HEK293 (cell line): ENCODE measurements at regions not wholly inside any gene's neighbourhood (a gene's known extent, or its start where the extent isn't known, plus 50 kb on each side); places are given as distances from the start of the nearest gene placed in this dataset.

ENCODE experiments used
- CTCF ChIA-PET: fragments of 350-600 bp; formaldehyde crosslinking; extraction: SDS; loops from one replicate; lab custom pipeline; 2021; ENCODE audit warnings: antibody characterized with exemption; lab: Yijun Ruan, JAX
- POLR2A ChIA-PET: fragments of 300-600 bp; formaldehyde crosslinking; extraction: SDS; loops from one replicate; lab custom pipeline; 2020; ENCODE audit warnings: antibody characterized with exemption, inconsistent platforms; lab: Yijun Ruan, JAX
- H3K27ac ChIP-seq: fragments of 200-500 bp; sonication (Bioruptor generic); 2 replicates; pipeline ENCODE4 v1.5.1; 2014; ENCODE audit warnings: low read depth, low read length, control low read depth, inconsistent platforms; ENCODE audit errors: extremely low read depth
- H3K36me3 ChIP-seq, 2 experiments: fragments of 200-500 bp in 1 of 2; sonication (Bioruptor generic) in 1 of 2; 1 replicate in 1 of 2; 2 replicates in 1 of 2; pipeline ENCODE4 v1.5.1; 2014 to 2017; ENCODE audit warnings: inconsistent platforms in 2 of 2, low read length in 2 of 2; ENCODE audit not compliant: control insufficient read depth in 2 of 2, insufficient read depth in 1 of 2
- H3K4me1 ChIP-seq: fragments of 200-500 bp; sonication (Bioruptor generic); 2 replicates; pipeline ENCODE4 v1.5.1; 2014; ENCODE audit warnings: mild to moderate bottlenecking, low read length, inconsistent platforms; ENCODE audit not compliant: control insufficient read depth, insufficient read depth
- H3K4me3 ChIP-seq: 2 replicates; pipeline ENCODE4 v1.5.1; 2011; ENCODE audit warnings: low read depth, mild to moderate bottlenecking, control low read depth, low read length, moderate library complexity
- H3K9me3 ChIP-seq: fragments of 200-500 bp; sonication (Bioruptor generic); 2 replicates; pipeline ENCODE4 v1.5.1; 2014; ENCODE audit warnings: low read depth, low read length, inconsistent platforms; ENCODE audit not compliant: control insufficient read depth, insufficient read depth
- GLI4 ChIP-seq: fragments of 450-650 bp; formaldehyde crosslinking; IDR thresholded peaks from 2 replicates; pipeline ENCODE4 v1.5.1; 2016; ENCODE audit warnings: missing biosample characterization, missing genetic modification characterization
- GLIS2 ChIP-seq: fragments of 450-650 bp; formaldehyde crosslinking; IDR thresholded peaks from 2 replicates; pipeline ENCODE4 v1.5.1; 2016; ENCODE audit warnings: missing biosample characterization, missing genetic modification characterization
- HOXC10 ChIP-seq: sonication (generic); formaldehyde crosslinking; IDR thresholded peaks from 2 replicates; pipeline ENCODE4 v1.8.1; 2023; ENCODE audit warnings: mild to moderate bottlenecking, missing genetic modification reagents
- SP2 ChIP-seq: fragments of 450-650 bp; formaldehyde crosslinking; IDR thresholded peaks from 2 replicates; pipeline ENCODE4 v1.5.1; 2016; ENCODE audit warnings: missing biosample characterization, missing genetic modification characterization
- YY1 ChIP-seq: fragments of 450-650 bp; formaldehyde crosslinking; IDR thresholded peaks from 2 replicates; pipeline ENCODE4 v1.5.1; 2018; ENCODE audit warnings: missing biosample characterization, missing genetic modification characterization
- ZBTB17 ChIP-seq: fragments of 450-650 bp; formaldehyde crosslinking; IDR thresholded peaks from 2 replicates; pipeline ENCODE4 v1.5.1; 2016; ENCODE audit warnings: missing biosample characterization, missing genetic modification characterization
- ZBTB7A ChIP-seq: fragments of 450-650 bp; formaldehyde crosslinking; IDR thresholded peaks from 2 replicates; pipeline ENCODE4 v1.5.1; 2016; ENCODE audit warnings: low read depth, missing biosample characterization, missing genetic modification characterization
- ZNF274 ChIP-seq, 2 experiments: fragments of 200-500 bp in 1 of 2; fragments of 450-650 bp in 1 of 2; sonication (Bioruptor generic) in 1 of 2; formaldehyde crosslinking in 1 of 2; IDR thresholded peaks; 2 replicates each; pipeline versions ENCODE4 v1.5.1 to v1.6.1; 2014 to 2016; ENCODE audit warnings: borderline replicate concordance in 1 of 2, inconsistent platforms in 1 of 2, low read length in 1 of 2, missing biosample characterization in 1 of 2, missing genetic modification characterization in 1 of 2
- ZNF292 ChIP-seq: fragments of 450-650 bp; formaldehyde crosslinking; IDR thresholded peaks from 2 replicates; pipeline ENCODE4 v1.5.1; 2016; ENCODE audit warnings: low read depth, missing biosample characterization, missing genetic modification characterization, borderline replicate concordance
- ZNF311 ChIP-seq: fragments of 450-650 bp; formaldehyde crosslinking; IDR thresholded peaks from 2 replicates; pipeline ENCODE4 v1.5.1; 2017; ENCODE audit warnings: missing biosample characterization, missing genetic modification characterization, borderline replicate concordance
- ZNF324 ChIP-seq: fragments of 450-650 bp; formaldehyde crosslinking; IDR thresholded peaks from 2 replicates; pipeline ENCODE4 v1.5.1; 2016; ENCODE audit warnings: missing biosample characterization, missing genetic modification characterization
- ZNF416 ChIP-seq: fragments of 450-650 bp; formaldehyde crosslinking; IDR thresholded peaks from 2 replicates; pipeline ENCODE4 v1.5.1; 2016; ENCODE audit warnings: missing biosample characterization, missing genetic modification characterization
- ZNF561 ChIP-seq: fragments of 450-650 bp; IDR thresholded peaks from 2 replicates; pipeline ENCODE4 v1.5.1; 2018; ENCODE audit warnings: missing biosample characterization, missing genetic modification characterization, borderline replicate concordance
- ZNF626 ChIP-seq: fragments of 450-650 bp; sonication (Bioruptor Pico); formaldehyde crosslinking; IDR thresholded peaks from 2 replicates; pipeline ENCODE4 v1.5.1; 2018; ENCODE audit warnings: missing biosample characterization, missing genetic modification characterization, inconsistent platforms
- ZNF677 ChIP-seq: fragments of 450-650 bp; IDR thresholded peaks from 2 replicates; pipeline ENCODE4 v1.5.0; 2018; ENCODE audit warnings: missing biosample characterization, mild to moderate bottlenecking, missing genetic modification characterization, moderate library complexity
- ZNF76 ChIP-seq: fragments of 450-650 bp; formaldehyde crosslinking; IDR thresholded peaks from 2 replicates; pipeline ENCODE4; 2016; ENCODE audit warnings: low read depth, missing biosample characterization, missing genetic modification characterization, borderline replicate concordance
- ZNF792 ChIP-seq: fragments of 450-650 bp; formaldehyde crosslinking; IDR thresholded peaks from 2 replicates; pipeline ENCODE4 v1.5.1; 2016; ENCODE audit warnings: missing biosample characterization, missing genetic modification characterization
- TF ChIP-seq, protein P1 (sequence below): sonication (generic); formaldehyde crosslinking; IDR thresholded peaks from 2 replicates; pipeline ENCODE4 v1.8.1; 2022; ENCODE audit warnings: mild to moderate bottlenecking, moderate library complexity, missing genetic modification reagents
- TF ChIP-seq, protein P2 (sequence below): fragments of 450-650 bp; IDR thresholded peaks from 2 replicates; pipeline ENCODE4 v1.5.1; 2018; ENCODE audit warnings: missing biosample characterization, missing genetic modification characterization
- TF ChIP-seq, protein P3 (sequence below): fragments of 450-650 bp; formaldehyde crosslinking; IDR thresholded peaks from 2 replicates; pipeline ENCODE4 v1.5.1; 2016; ENCODE audit warnings: missing biosample characterization, missing genetic modification characterization, low read depth
- TF ChIP-seq, protein P4 (sequence below): fragments of 450-650 bp; formaldehyde crosslinking; IDR thresholded peaks from 2 replicates; pipeline ENCODE4 v1.5.1; 2016; ENCODE audit warnings: missing biosample characterization, missing genetic modification characterization
- TF ChIP-seq, protein P5 (sequence below): fragments of 450-650 bp; formaldehyde crosslinking; IDR thresholded peaks from 2 replicates; pipeline ENCODE4 v1.5.1; 2016; ENCODE audit warnings: missing biosample characterization, missing genetic modification characterization
- TF ChIP-seq, protein P6 (sequence below): fragments of 450-650 bp; formaldehyde crosslinking; IDR thresholded peaks from 2 replicates; pipeline ENCODE4 v1.5.1; 2016; ENCODE audit warnings: missing biosample characterization, missing genetic modification characterization
- TF ChIP-seq, protein P7 (sequence below): fragments of 450-650 bp; formaldehyde crosslinking; IDR thresholded peaks from 2 replicates; pipeline ENCODE4 v1.5.1; 2017; ENCODE audit warnings: missing biosample characterization, missing genetic modification characterization

DNA sequence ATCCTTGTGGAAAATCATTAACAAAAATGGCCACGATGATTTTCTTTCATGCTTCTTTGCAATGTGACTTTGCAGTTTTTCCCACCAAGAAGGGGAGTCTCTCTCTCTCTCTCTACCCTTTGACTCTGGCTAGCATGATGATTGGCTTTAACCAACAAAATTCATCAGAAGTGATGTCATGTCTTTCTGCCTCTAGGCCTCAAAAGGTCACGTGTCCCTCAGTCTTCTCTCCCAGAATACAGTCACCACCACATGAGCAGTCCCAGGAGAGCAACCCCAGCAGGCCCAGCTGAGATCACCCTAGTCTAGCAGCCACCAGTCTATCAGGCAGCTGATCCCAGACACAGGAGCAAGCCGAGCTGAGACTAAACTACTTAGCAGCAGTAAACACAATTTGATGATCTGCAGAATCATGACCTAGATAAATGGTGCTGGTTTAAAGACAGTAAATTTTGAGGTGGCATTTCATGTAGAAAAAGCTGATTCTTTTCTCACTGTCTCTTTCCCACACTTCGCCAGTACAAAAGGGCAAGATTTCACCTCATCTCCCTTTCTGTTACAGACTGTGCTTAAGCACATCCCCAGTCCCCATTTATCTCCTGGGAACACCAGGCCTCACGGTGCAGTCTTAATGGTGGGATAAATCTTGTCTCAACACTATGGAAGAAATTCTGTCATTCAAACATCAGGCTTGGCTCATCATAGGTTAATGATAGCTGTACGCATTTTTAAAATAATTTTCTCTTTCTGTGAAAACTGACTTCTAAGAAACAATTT, 132.7 kb downstream of the SCG2 start (continued):
- no peak for TF ChIP-seq ZNF292
- TF ChIP-seq ZNF626 (tag by site-specific recombination), result no peak
- TF ChIP-seq, protein P1, sequence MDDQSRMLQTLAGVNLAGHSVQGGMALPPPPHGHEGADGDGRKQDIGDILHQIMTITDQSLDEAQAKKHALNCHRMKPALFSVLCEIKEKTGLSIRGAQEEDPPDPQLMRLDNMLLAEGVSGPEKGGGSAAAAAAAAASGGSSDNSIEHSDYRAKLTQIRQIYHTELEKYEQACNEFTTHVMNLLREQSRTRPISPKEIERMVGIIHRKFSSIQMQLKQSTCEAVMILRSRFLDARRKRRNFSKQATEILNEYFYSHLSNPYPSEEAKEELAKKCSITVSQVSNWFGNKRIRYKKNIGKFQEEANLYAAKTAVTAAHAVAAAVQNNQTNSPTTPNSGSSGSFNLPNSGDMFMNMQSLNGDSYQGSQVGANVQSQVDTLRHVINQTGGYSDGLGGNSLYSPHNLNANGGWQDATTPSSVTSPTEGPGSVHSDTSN, result no peak
- TF ChIP-seq, protein P2, sequence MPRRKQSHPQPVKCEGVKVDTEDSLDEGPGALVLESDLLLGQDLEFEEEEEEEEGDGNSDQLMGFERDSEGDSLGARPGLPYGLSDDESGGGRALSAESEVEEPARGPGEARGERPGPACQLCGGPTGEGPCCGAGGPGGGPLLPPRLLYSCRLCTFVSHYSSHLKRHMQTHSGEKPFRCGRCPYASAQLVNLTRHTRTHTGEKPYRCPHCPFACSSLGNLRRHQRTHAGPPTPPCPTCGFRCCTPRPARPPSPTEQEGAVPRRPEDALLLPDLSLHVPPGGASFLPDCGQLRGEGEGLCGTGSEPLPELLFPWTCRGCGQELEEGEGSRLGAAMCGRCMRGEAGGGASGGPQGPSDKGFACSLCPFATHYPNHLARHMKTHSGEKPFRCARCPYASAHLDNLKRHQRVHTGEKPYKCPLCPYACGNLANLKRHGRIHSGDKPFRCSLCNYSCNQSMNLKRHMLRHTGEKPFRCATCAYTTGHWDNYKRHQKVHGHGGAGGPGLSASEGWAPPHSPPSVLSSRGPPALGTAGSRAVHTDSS (tag by site-specific recombination), result no peak
- TF ChIP-seq YY1 (tag by site-specific recombination), result no peak
- TF ChIP-seq, protein P3, sequence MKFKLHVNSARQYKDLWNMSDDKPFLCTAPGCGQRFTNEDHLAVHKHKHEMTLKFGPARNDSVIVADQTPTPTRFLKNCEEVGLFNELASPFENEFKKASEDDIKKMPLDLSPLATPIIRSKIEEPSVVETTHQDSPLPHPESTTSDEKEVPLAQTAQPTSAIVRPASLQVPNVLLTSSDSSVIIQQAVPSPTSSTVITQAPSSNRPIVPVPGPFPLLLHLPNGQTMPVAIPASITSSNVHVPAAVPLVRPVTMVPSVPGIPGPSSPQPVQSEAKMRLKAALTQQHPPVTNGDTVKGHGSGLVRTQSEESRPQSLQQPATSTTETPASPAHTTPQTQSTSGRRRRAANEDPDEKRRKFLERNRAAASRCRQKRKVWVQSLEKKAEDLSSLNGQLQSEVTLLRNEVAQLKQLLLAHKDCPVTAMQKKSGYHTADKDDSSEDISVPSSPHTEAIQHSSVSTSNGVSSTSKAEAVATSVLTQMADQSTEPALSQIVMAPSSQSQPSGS (tag by site-specific recombination), result 0 out of 2 replicates have a peak, but pooled peaks have one; percentile 35
- no peak for TF ChIP-seq HOXC10
- no peak for TF ChIP-seq ZNF311 (tag by site-specific recombination)
- TF ChIP-seq, protein P4, sequence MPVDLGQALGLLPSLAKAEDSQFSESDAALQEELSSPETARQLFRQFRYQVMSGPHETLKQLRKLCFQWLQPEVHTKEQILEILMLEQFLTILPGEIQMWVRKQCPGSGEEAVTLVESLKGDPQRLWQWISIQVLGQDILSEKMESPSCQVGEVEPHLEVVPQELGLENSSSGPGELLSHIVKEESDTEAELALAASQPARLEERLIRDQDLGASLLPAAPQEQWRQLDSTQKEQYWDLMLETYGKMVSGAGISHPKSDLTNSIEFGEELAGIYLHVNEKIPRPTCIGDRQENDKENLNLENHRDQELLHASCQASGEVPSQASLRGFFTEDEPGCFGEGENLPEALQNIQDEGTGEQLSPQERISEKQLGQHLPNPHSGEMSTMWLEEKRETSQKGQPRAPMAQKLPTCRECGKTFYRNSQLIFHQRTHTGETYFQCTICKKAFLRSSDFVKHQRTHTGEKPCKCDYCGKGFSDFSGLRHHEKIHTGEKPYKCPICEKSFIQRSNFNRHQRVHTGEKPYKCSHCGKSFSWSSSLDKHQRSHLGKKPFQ (tag by site-specific recombination), result no peak
- TF ChIP-seq ZBTB17 (tag by site-specific recombination), result 0 out of 2 replicates have a peak, but pooled peaks have one; percentile 37
- TF ChIP-seq ZNF677, result no peak
- TF ChIP-seq SP2 (tag by site-specific recombination), result peak; percentile 15; the same call in 1 of the 2 replicates
- peak; percentile 62; the same call in 1 of the 2 replicates for TF ChIP-seq ZNF324 (tag by site-specific recombination)

DNA sequence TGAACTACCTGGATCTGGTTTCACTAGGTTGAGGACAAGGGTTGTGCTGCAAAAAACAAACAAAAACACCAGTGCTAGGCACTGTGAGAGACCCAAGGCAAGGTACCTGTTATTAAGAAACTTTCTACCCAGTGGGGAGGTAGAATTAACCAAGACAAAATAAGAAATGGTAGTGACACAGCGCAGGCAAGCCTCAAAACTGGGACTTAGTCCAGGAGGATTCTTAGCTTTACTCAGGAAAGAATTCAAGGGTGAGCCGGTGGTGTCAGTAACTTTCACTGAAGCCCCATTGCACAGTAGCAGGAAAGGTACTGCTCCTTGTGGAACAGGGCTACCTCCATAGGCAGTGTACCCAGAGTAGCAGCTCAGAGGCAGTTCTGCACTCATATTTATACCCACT, 131.6 kb downstream of the SCG2 start:
- TF ChIP-seq ZNF274 (IDR thresholded peaks at IDR 0.05; ENCODE audit: low read length) (no peak), ZNF274 (tag by site-specific recombination; IDR thresholded peaks at IDR 0.05; ENCODE audit: borderline replicate concordance) (no peak), ZNF561 (tag by site-specific recombination) (no peak), ZBTB7A (no peak), ZNF416 (tag by site-specific recombination) (no peak), SP2 (tag by site-specific recombination) (no peak), ZNF76 (tag by site-specific recombination) (no peak), ZNF792 (tag by site-specific recombination) (no peak), GLI4 (tag by site-specific recombination) (no peak), GLIS2 (tag by site-specific recombination) (no peak)
- TF ChIP-seq, protein P5, sequence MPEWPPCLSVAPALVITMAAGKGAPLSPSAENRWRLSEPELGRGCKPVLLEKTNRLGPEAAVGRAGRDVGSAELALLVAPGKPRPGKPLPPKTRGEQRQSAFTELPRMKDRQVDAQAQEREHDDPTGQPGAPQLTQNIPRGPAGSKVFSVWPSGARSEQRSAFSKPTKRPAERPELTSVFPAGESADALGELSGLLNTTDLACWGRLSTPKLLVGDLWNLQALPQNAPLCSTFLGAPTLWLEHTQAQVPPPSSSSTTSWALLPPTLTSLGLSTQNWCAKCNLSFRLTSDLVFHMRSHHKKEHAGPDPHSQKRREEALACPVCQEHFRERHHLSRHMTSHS (tag by site-specific recombination), result no peak
- TF ChIP-seq, protein P6, sequence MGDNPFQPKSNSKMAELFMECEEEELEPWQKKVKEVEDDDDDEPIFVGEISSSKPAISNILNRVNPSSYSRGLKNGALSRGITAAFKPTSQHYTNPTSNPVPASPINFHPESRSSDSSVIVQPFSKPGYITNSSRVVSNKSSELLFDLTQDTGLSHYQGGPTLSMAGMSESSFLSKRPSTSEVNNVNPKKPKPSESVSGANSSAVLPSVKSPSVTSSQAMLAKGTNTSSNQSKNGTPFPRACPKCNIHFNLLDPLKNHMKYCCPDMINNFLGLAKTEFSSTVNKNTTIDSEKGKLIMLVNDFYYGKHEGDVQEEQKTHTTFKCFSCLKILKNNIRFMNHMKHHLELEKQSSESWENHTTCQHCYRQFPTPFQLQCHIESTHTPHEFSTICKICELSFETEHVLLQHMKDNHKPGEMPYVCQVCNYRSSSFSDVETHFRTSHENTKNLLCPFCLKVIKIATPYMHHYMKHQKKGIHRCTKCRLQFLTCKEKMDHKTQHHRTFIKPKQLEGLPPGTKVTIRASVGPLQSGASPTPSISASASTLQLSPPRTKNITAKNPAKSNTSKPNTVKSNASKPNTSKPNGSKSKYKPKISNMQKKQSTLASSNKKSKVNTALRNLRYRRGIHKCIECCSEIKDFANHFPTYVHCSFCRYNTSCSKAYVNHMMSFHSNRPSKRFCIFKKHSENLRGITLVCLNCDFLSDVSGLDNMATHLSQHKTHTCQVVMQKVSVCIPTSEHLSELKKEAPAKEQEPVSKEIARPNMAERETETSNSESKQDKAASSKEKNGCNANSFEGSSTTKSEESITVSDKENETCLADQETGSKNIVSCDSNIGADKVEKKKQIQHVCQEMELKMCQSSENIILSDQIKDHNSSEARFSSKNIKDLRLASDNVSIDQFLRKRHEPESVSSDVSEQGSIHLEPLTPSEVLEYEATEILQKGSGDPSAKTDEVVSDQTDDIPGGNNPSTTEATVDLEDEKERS (tag by site-specific recombination), result no peak
- TF ChIP-seq, protein P7, sequence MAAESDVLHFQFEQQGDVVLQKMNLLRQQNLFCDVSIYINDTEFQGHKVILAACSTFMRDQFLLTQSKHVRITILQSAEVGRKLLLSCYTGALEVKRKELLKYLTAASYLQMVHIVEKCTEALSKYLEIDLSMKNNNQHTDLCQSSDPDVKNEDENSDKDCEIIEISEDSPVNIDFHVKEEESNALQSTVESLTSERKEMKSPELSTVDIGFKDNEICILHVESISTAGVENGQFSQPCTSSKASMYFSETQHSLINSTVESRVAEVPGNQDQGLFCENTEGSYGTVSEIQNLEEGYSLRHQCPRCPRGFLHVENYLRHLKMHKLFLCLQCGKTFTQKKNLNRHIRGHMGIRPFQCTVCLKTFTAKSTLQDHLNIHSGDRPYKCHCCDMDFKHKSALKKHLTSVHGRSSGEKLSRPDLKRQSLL (tag by site-specific recombination), result no peak
- Histone ChIP-seq H3K27ac (no peak overlapping the region), H3K9me3 (no peaks in the 10 kb centered on the region), H3K4me1 (no peaks in the 10 kb centered on the region), H3K4me3 (no peak overlapping the region), H3K36me3 (no peaks in the 10 kb centered on the region)
- POLR2A ChIA-PET, result no interaction called here
- CTCF ChIA-PET, result interaction anchor here (0.6 to 1.7 kb wide), 3 partner anchors 11 to 82 kb away, joined by 4 to 6 read pairs (median 5); no protein-coding TSS in a partner anchor
